ENCODE measurements at regions not wholly inside any gene's neighbourhood (a gene's known extent, or its start where the extent isn't known, plus 50 kb on each side); places are given as distances from the start of the nearest gene placed in this dataset.

- TF ChIP-seq, protein P1, sequence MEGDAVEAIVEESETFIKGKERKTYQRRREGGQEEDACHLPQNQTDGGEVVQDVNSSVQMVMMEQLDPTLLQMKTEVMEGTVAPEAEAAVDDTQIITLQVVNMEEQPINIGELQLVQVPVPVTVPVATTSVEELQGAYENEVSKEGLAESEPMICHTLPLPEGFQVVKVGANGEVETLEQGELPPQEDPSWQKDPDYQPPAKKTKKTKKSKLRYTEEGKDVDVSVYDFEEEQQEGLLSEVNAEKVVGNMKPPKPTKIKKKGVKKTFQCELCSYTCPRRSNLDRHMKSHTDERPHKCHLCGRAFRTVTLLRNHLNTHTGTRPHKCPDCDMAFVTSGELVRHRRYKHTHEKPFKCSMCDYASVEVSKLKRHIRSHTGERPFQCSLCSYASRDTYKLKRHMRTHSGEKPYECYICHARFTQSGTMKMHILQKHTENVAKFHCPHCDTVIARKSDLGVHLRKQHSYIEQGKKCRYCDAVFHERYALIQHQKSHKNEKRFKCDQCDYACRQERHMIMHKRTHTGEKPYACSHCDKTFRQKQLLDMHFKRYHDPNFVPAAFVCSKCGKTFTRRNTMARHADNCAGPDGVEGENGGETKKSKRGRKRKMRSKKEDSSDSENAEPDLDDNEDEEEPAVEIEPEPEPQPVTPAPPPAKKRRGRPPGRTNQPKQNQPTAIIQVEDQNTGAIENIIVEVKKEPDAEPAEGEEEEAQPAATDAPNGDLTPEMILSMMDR (IDR thresholded peaks at IDR 0.05) = no peak
- no peak for TF ChIP-seq POLR2A (IDR thresholded peaks at IDR 0.05)
Measured at GRCh38 chr5:131064669-131065371, 100.2 kb downstream of the HINT1 start.

Measured in uterus (tissue), 2 donors.